HCT116 (cell line): ENCODE measurements at regions not wholly inside any gene's neighbourhood (a gene's known extent, or its start where the extent isn't known, plus 50 kb on each side); places are given as distances from the start of the nearest gene placed in this dataset.

ENCODE experiments used
- ATAC-seq: fragments of 200-7000 bp; cut with Tn5 transposase; 2 replicates; pipeline ENCODE4 v1.9.1; 2020; ENCODE audit warnings: mild to moderate bottlenecking, moderate library complexity
- BruUV-seq: library from RNA; stranded (reverse); fragments of 400-500 nt; replicated peaks from 2 replicates; lab custom pipeline; 2021; lab: Mats Ljungman, UMichigan
- CTCF ChIA-PET: fragments of 300-600 bp; sonication (Branson Sonifier 250); formaldehyde crosslinking; loops from one replicate; lab custom pipeline; 2021; ENCODE audit warnings: antibody characterized with exemption; lab: Charles Lee
- POLR2A ChIA-PET: fragments of 300-600, 350-600 bp; sonication (Branson Sonifier 250); formaldehyde crosslinking; loops from one replicate; lab custom pipeline; 2021; ENCODE audit warnings: antibody characterized with exemption; lab: Charles Lee
- RAD21 ChIA-PET, 2 experiments: fragments of 300-600 bp; sonication (Branson Sonifier 250); formaldehyde crosslinking; loops; one replicate each; lab custom pipeline; 2023; ENCODE audit warnings: low total read pairs in 2 of 2; ENCODE audit not compliant: uncharacterized antibody in 2 of 2, unreplicated experiment in 2 of 2, low non-redundant PET in 1 of 2; lab: Charles Lee
- DNase-seq: peaks from one replicate; pipeline ENCODE4 v3.0.0-alpha.2; 2010; ENCODE audit warnings: low read depth, low spot score
- H2AFZ ChIP-seq: fragments of 200-600 bp; shearing (Covaris generic), sonication (generic); 2 replicates; pipeline ENCODE4 v1.6.1; 2017; ENCODE audit warnings: low read depth, mixed run types, mixed read lengths, antibody characterized with exemption, low read length; ENCODE audit not compliant: poor library complexity, severe bottlenecking
- H3K27ac ChIP-seq: 2 replicates; pipeline ENCODE4 v1.5.1; 2012; ENCODE audit warnings: low read depth, low read length
- H3K27me3 ChIP-seq: fragments of 200-600 bp; sonication (generic); 2 replicates; pipeline ENCODE4 v1.6.1; 2016; ENCODE audit warnings: mixed run types, low read length, mixed read lengths; ENCODE audit not compliant: insufficient read depth
- H3K36me3 ChIP-seq, 2 experiments: fragments of 200-500 bp in 1 of 2; fragments of 200-600 bp in 1 of 2; sonication (Bioruptor generic) in 1 of 2; sonication (generic) in 1 of 2; 2 replicates each; pipeline versions ENCODE4 v1.5.1 to v1.6.1; 2014 to 2016; ENCODE audit warnings: low read length in 2 of 2, inconsistent platforms in 1 of 2, mixed read lengths in 1 of 2, mixed run types in 1 of 2; ENCODE audit not compliant: insufficient read depth in 2 of 2, control insufficient read depth in 1 of 2
- H3K4me1 ChIP-seq, 2 experiments: fragments of 200-600 bp in 1 of 2; sonication (generic) in 1 of 2; 2 replicates each; pipeline versions ENCODE4 v1.5.1 to v1.6.1; 2012 to 2017; ENCODE audit warnings: low read length in 2 of 2, inconsistent platforms in 1 of 2, mild to moderate bottlenecking in 1 of 2, mixed read lengths in 1 of 2, mixed run types in 1 of 2, moderate library complexity in 1 of 2; ENCODE audit not compliant: insufficient read depth in 2 of 2, control insufficient read depth in 1 of 2
- H3K4me2 ChIP-seq: fragments of 200-600 bp; sonication (generic); 2 replicates; pipeline ENCODE4 v1.6.1; 2017; ENCODE audit warnings: mixed run types, low read length, mixed read lengths
- H3K4me3 ChIP-seq, 2 experiments: fragments of 200-600 bp in 1 of 2; sonication (generic) in 1 of 2; replicated peaks in 1 of 2; 2 replicates each; pipeline ENCODE4 v1.5.1; 2011 to 2016; ENCODE audit warnings: low read length in 2 of 2, control low read depth in 1 of 2, low read depth in 1 of 2, mild to moderate bottlenecking in 1 of 2, mixed read lengths in 1 of 2, mixed run types in 1 of 2
- H3K79me2 ChIP-seq: fragments of 200-600 bp; sonication (generic); 2 replicates; pipeline ENCODE4 v1.6.1; 2017; ENCODE audit warnings: mild to moderate bottlenecking, mixed run types, low read length, moderate library complexity, mixed read lengths; ENCODE audit not compliant: insufficient read depth
- H3K9ac ChIP-seq: fragments of 200-600 bp; sonication (generic); 2 replicates; pipeline ENCODE4 v1.6.1; 2016; ENCODE audit warnings: low read length, mixed read lengths
- H3K9me2 ChIP-seq: fragments of 200-600 bp; sonication (generic), shearing (Covaris generic); 2 replicates; pipeline ENCODE4 v1.6.1; 2017; ENCODE audit warnings: mixed run types, mild to moderate bottlenecking, moderate library complexity; ENCODE audit not compliant: insufficient read depth
- H3K9me3 ChIP-seq, 2 experiments: fragments of 200-500 bp in 1 of 2; fragments of 200-600 bp in 1 of 2; sonication (Bioruptor generic) in 1 of 2; sonication (generic) in 1 of 2; 2 replicates each; pipeline ENCODE4 v1.6.1; 2014 to 2017; ENCODE audit warnings: low read length in 2 of 2, mixed read lengths in 2 of 2, inconsistent platforms in 1 of 2, low read depth in 1 of 2, mild to moderate bottlenecking in 1 of 2, mixed run types in 1 of 2, moderate library complexity in 1 of 2; ENCODE audit not compliant: control insufficient read depth in 1 of 2, insufficient read depth in 1 of 2
- H4K20me1 ChIP-seq: fragments of 200-600 bp; sonication (generic), shearing (Covaris generic); 2 replicates; pipeline ENCODE4 v1.6.1; 2017; ENCODE audit warnings: mixed run types, mild to moderate bottlenecking, moderate library complexity; ENCODE audit not compliant: insufficient read depth
- CBX3 ChIP-seq: IDR thresholded peaks from 2 replicates; pipeline ENCODE4 v1.6.1; 2012; ENCODE audit warnings: low read depth
- JUND ChIP-seq: IDR thresholded peaks from 2 replicates; pipeline ENCODE4 v1.6.1; 2012
- SRF ChIP-seq: IDR thresholded peaks from 2 replicates; pipeline ENCODE4 v1.6.1; 2012; ENCODE audit warnings: low read depth
- TCF7L2 ChIP-seq: IDR thresholded peaks from 2 replicates; pipeline ENCODE4 v1.7.0; 2011; ENCODE audit warnings: borderline replicate concordance, inconsistent platforms; ENCODE audit not compliant: insufficient read depth, insufficient read length; ENCODE audit errors: extremely low read depth
- intact Hi-C: fragments of 100-400 bp; cut with micrococcal nuclease; formaldehyde crosslinking; loops from 2 replicates; pipeline ENCODE4 v1.10.0; 2022
- TF ChIP-seq, protein P1 (sequence below): IDR thresholded peaks from 2 replicates; pipeline ENCODE4 v1.6.1; 2012; ENCODE audit warnings: low read depth

DNA sequence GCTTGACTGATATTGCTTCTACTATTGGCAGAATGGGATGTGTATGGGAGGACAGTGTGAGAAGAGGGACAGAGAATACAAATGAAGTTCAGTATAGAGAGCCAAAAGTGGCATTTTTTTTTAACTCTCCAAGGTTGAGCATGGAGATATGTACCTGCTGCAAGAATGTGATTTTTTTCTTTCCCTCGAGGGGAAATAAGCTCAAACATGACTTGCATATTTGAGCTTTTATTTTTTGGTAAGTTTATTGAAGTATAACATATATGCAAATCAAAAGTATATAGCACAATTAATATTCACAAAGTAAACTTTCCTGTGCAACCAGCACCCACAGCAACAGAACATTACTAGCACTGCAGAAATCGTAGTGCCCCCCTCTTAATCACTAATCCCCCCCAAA, 285.7 kb upstream of the ADRA1B start:
- ChIA-PET CTCF (interaction anchor here (0.6 kb wide), 1 partner anchor 431 kb away, joined by 5 read pairs; no protein-coding TSS in a partner anchor), RAD21 (interaction anchor here in 1 of 2 experiments (0.7 kb wide), 1 partner anchor 15 kb away, joined by 6 read pairs; no protein-coding TSS in a partner anchor)
- no TSS peak for BruUV-seq

More for the DNA sequence above, 285.7 kb upstream of the ADRA1B start:
- intact Hi-C loops, result no loop called here
- Histone ChIP-seq H3K4me2 (no peak overlapping the region), H4K20me1 (no peaks in the 10 kb centered on the region), H3K4me1 (no peaks in the 10 kb centered on the region), H3K27ac (no peak overlapping the region), H3K79me2 (no peaks in the 10 kb centered on the region), H3K4me3 (no peak overlapping the region), H3K9ac (no peak overlapping the region), H3K9me3 (no peaks in the 10 kb centered on the region), H3K27me3 (no peaks in the 10 kb centered on the region), H3K9me2 (no peaks in the 10 kb centered on the region), H3K36me3 (no peaks in the 10 kb centered on the region), H2AFZ (no peak overlapping the region)
- ATAC-seq, result no peak
- TF ChIP-seq SRF, result no peak
- TF ChIP-seq, protein P1, sequence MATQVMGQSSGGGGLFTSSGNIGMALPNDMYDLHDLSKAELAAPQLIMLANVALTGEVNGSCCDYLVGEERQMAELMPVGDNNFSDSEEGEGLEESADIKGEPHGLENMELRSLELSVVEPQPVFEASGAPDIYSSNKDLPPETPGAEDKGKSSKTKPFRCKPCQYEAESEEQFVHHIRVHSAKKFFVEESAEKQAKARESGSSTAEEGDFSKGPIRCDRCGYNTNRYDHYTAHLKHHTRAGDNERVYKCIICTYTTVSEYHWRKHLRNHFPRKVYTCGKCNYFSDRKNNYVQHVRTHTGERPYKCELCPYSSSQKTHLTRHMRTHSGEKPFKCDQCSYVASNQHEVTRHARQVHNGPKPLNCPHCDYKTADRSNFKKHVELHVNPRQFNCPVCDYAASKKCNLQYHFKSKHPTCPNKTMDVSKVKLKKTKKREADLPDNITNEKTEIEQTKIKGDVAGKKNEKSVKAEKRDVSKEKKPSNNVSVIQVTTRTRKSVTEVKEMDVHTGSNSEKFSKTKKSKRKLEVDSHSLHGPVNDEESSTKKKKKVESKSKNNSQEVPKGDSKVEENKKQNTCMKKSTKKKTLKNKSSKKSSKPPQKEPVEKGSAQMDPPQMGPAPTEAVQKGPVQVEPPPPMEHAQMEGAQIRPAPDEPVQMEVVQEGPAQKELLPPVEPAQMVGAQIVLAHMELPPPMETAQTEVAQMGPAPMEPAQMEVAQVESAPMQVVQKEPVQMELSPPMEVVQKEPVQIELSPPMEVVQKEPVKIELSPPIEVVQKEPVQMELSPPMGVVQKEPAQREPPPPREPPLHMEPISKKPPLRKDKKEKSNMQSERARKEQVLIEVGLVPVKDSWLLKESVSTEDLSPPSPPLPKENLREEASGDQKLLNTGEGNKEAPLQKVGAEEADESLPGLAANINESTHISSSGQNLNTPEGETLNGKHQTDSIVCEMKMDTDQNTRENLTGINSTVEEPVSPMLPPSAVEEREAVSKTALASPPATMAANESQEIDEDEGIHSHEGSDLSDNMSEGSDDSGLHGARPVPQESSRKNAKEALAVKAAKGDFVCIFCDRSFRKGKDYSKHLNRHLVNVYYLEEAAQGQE, result no peak
- no peak for TF ChIP-seq JUND
- no peak for TF ChIP-seq TCF7L2
- TF ChIP-seq CBX3, result no peak
- POLR2A ChIA-PET, result no interaction called here
- no peak for DNase-seq
